H1 (cell line): ENCODE measurements at regions not wholly inside any gene's neighbourhood (a gene's known extent, or its start where the extent isn't known, plus 50 kb on each side); places are given as distances from the start of the nearest gene placed in this dataset.

ENCODE experiments used
- CTCF ChIA-PET: fragments of 300-600 bp; sonication (Branson Sonifier 250); formaldehyde crosslinking; loops from one replicate; lab custom pipeline; 2021; ENCODE audit not compliant: partially characterized antibody; lab: Charles Lee
- POLR2A ChIA-PET: fragments of 300-600 bp; sonication (Branson Sonifier 250); formaldehyde crosslinking; loops from one replicate; lab custom pipeline; 2021; ENCODE audit warnings: inconsistent platforms; ENCODE audit not compliant: partially characterized antibody; lab: Charles Lee
- DNase-seq, 2 experiments: peaks; one replicate each; pipeline versions ENCODE4 v3.0.0 to v3.0.0-alpha.2; 2010 to 2022; ENCODE audit warnings: low spot score in 2 of 2, low read depth in 1 of 2, mixed read lengths in 1 of 2
- FAIRE-seq: peaks from 2 replicates; lab custom pipeline; 2011; peaks lifted over from hg19 to GRCh38; lab: Jason Lieb, UNC
- H2AFZ ChIP-seq: 2 replicates; pipeline ENCODE4 v1.8.1; 2012; ENCODE audit warnings: low read length, inconsistent platforms
- H2AK5ac ChIP-seq: 2 replicates; pipeline ENCODE4 v1.6.1; 2013; ENCODE audit warnings: low read depth, low read length
- H2BK120ac ChIP-seq: replicated peaks from 2 replicates; pipeline ENCODE3; 2013; ENCODE audit warnings: low read depth, low read length, inconsistent platforms
- H2BK12ac ChIP-seq: 2 replicates; pipeline ENCODE4 v1.6.1; 2013; ENCODE audit warnings: low read depth, low read length
- H2BK15ac ChIP-seq: 2 replicates; pipeline ENCODE4 v1.6.1; 2013; ENCODE audit warnings: low read length
- H2BK20ac ChIP-seq: 2 replicates; pipeline ENCODE4 v1.6.1; 2013; ENCODE audit warnings: low read length
- H2BK5ac ChIP-seq: 2 replicates; pipeline ENCODE4 v1.6.1; 2013; ENCODE audit warnings: low read depth, low read length
- H3K14ac ChIP-seq: 2 replicates; pipeline ENCODE4 v1.6.1; 2013; ENCODE audit warnings: inconsistent platforms; ENCODE audit not compliant: insufficient read length
- H3K18ac ChIP-seq: 2 replicates; pipeline ENCODE4 v1.6.1; 2013; ENCODE audit warnings: low read length; ENCODE audit errors: extremely low read depth
- H3K23ac ChIP-seq: 2 replicates; pipeline ENCODE4 v1.6.1; 2013; ENCODE audit warnings: inconsistent platforms; ENCODE audit not compliant: insufficient read length
- H3K23me2 ChIP-seq: 2 replicates; pipeline ENCODE4 v1.6.1; 2013; ENCODE audit warnings: low read depth, low read length
- H3K27ac ChIP-seq: 2 replicates; pipeline ENCODE4 v1.6.1; 2011; ENCODE audit warnings: low read depth, low read length, inconsistent platforms
- H3K27me3 ChIP-seq, 4 experiments: replicated peaks in 1 of 4; 1 replicate in 1 of 4; 2 replicates in 3 of 4; pipeline versions ENCODE4 v1.6.1 to v1.8.1; 2011 to 2013; ENCODE audit warnings: low read length in 3 of 4, mild to moderate bottlenecking in 3 of 4, inconsistent platforms in 2 of 4, mixed read lengths in 2 of 4, moderate library complexity in 1 of 4; ENCODE audit not compliant: control insufficient read depth in 3 of 4, insufficient read depth in 3 of 4; ENCODE audit errors: extremely low read depth in 1 of 4
- H3K36me3 ChIP-seq, 4 experiments: 2 replicates each; pipeline versions ENCODE4 v1.6.1 to v1.8.1; 2011 to 2013; ENCODE audit warnings: mild to moderate bottlenecking in 4 of 4, low read length in 3 of 4, moderate library complexity in 2 of 4, control low read depth in 1 of 4, inconsistent platforms in 1 of 4; ENCODE audit not compliant: insufficient read depth in 4 of 4, control insufficient read depth in 2 of 4
- H3K4ac ChIP-seq: replicated peaks from 2 replicates; pipeline ENCODE3; 2013; ENCODE audit warnings: low read length, low read depth, mixed read lengths, inconsistent platforms; ENCODE audit not compliant: insufficient read length
- H3K4me1 ChIP-seq, 4 experiments: replicated peaks in 1 of 4; 1 replicate in 1 of 4; 2 replicates in 3 of 4; pipeline versions ENCODE4 v1.6.1 to v1.8.1; 2011 to 2013; ENCODE audit warnings: low read length in 3 of 4, inconsistent platforms in 2 of 4, mixed read lengths in 1 of 4; ENCODE audit not compliant: insufficient read depth in 4 of 4, control insufficient read depth in 3 of 4
- H3K4me2 ChIP-seq, 2 experiments: 2 replicates each; pipeline versions ENCODE4 v1.6.1 to v1.8.1; 2011 to 2013; ENCODE audit warnings: low read depth in 2 of 2, low read length in 2 of 2, control low read depth in 1 of 2, inconsistent platforms in 1 of 2, mild to moderate bottlenecking in 1 of 2; ENCODE audit not compliant: insufficient read depth in 1 of 2
- H3K4me3 ChIP-seq, 4 experiments: fragments of 200-600, 300-600 bp in 1 of 4; sonication (generic), shearing (Covaris generic), sonication (Bioruptor Twin) in 1 of 4; 2 replicates each; pipeline versions ENCODE4 v1.5.1 to v1.8.1; 2011 to 2016; ENCODE audit warnings: low read length in 4 of 4, low read depth in 3 of 4, control low read depth in 2 of 4, inconsistent platforms in 2 of 4, mild to moderate bottlenecking in 2 of 4, mixed read lengths in 1 of 4, moderate library complexity in 1 of 4; ENCODE audit not compliant: insufficient read depth in 2 of 4; ENCODE audit errors: extremely low read depth in 1 of 4
- H3K56ac ChIP-seq: replicated peaks from 2 replicates; pipeline ENCODE3; 2013; ENCODE audit warnings: low read depth, mild to moderate bottlenecking, mixed read lengths, low read length, inconsistent platforms; ENCODE audit not compliant: insufficient read length
- H3K79me1 ChIP-seq: 2 replicates; pipeline ENCODE4 v1.6.1; 2013; ENCODE audit warnings: low read depth, low read length, control low read depth
- H3K79me2 ChIP-seq, 2 experiments: 2 replicates each; pipeline versions ENCODE4 v1.6.1 to v1.8.1; 2012 to 2013; ENCODE audit warnings: low read length in 2 of 2, mild to moderate bottlenecking in 2 of 2, inconsistent platforms in 1 of 2; ENCODE audit not compliant: insufficient read depth in 2 of 2, control insufficient read depth in 1 of 2
- H3K9ac ChIP-seq, 4 experiments: replicated peaks in 1 of 4; 1 replicate in 1 of 4; 2 replicates in 3 of 4; pipeline versions ENCODE4 v1.6.1 to v1.8.1; 2011 to 2013; ENCODE audit warnings: low read depth in 3 of 4, low read length in 3 of 4, control low read depth in 2 of 4, mild to moderate bottlenecking in 2 of 4, moderate library complexity in 2 of 4, inconsistent platforms in 1 of 4; ENCODE audit errors: extremely low read depth in 1 of 4
- H3K9me3 ChIP-seq, 2 experiments: 2 replicates each; pipeline versions ENCODE4 v1.6.1 to v1.8.1; 2012 to 2013; ENCODE audit warnings: mild to moderate bottlenecking in 2 of 2, moderate library complexity in 2 of 2, control low read depth in 1 of 2, inconsistent platforms in 1 of 2, low read depth in 1 of 2, low read length in 1 of 2, mixed read lengths in 1 of 2; ENCODE audit not compliant: insufficient read depth in 2 of 2
- H4K20me1 ChIP-seq, 2 experiments: replicated peaks in 1 of 2; 2 replicates each; pipeline versions ENCODE3 to v1.8.1; 2011 to 2013; ENCODE audit warnings: inconsistent platforms in 2 of 2, low read length in 2 of 2, mild to moderate bottlenecking in 1 of 2; ENCODE audit not compliant: insufficient read depth in 2 of 2, control insufficient read depth in 1 of 2
- H4K5ac ChIP-seq: 2 replicates; pipeline ENCODE4 v1.6.1; 2013; ENCODE audit warnings: low read length, low read depth, mixed read lengths, inconsistent platforms; ENCODE audit not compliant: insufficient read length
- H4K8ac ChIP-seq: 2 replicates; pipeline ENCODE4 v1.8.0; 2013; ENCODE audit warnings: mild to moderate bottlenecking, moderate library complexity, low read length, inconsistent platforms; ENCODE audit not compliant: insufficient read depth; ENCODE audit errors: extremely low read depth
- H4K91ac ChIP-seq: replicated peaks from 2 replicates; pipeline ENCODE3; 2013; ENCODE audit warnings: low read length, mixed read lengths, inconsistent platforms; ENCODE audit not compliant: insufficient read length
- CREB1 ChIP-seq: IDR thresholded peaks from 2 replicates; pipeline ENCODE4 v1.6.1; 2012; ENCODE audit warnings: inconsistent platforms
- SIN3A ChIP-seq, 2 experiments: IDR thresholded peaks in 1 of 2; conservative IDR thresholded peaks in 1 of 2; 2 replicates each; pipeline ENCODE4 v1.6.1; 2011 to 2012; ENCODE audit warnings: low read length in 2 of 2, improper control_type of control experiment in 1 of 2, low read depth in 1 of 2, mild to moderate bottlenecking in 1 of 2
- TBP ChIP-seq: IDR thresholded peaks from 2 replicates; pipeline ENCODE4 v1.6.1; 2011; ENCODE audit warnings: low read depth, low read length, improper control_type of control experiment
- WGBS, 2 experiments: shearing (Covaris generic) in 1 of 2; methylation state at CpG; one replicate each; pipeline versions ENCODE4 v1.1.6 to v1.1.7; 2013 to 2015; ENCODE audit warnings: low lambda C conversion rate in 2 of 2, mixed read lengths in 2 of 2, inconsistent platforms in 1 of 2, low coverage in 1 of 2, missing lambda C conversion rate in 1 of 2; ENCODE audit not compliant: insufficient replicate concordance in 2 of 2, insufficient coverage in 1 of 2, insufficient read length in 1 of 2; ENCODE audit errors: extremely low coverage in 1 of 2, missing lambda C conversion rate in 1 of 2; 5-methylcytosine and 5-hydroxymethylcytosine counted together

DNA sequence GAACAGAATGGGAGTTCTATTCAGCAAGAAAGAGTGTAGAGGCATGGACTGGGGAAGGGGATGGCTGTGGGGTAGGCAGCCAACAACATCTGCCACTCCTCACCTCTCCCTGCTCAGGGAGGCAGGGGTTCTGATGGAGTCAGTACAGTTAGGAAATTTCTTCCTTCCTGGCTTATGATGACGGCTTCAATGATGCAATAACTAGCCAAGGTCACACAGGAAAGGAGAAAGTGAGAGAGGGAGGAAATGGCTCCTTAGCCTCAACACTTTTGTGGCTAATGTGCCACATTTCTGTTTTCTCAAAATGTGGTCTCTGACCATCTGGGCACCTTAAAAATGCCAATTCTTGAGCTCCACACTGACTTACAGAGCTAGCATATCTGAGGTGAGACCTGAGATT is 79.3 kb upstream of the PDZD8 start:
- DNase-seq (no peak), FAIRE-seq (no peak)
- Histone ChIP-seq H2AK5ac (no peak overlapping the region), H2BK15ac (no peak overlapping the region), H3K27ac (no peak overlapping the region), H2BK5ac (no peak overlapping the region), H3K18ac (no peak overlapping the region), H3K56ac (no peak overlapping the region), H4K8ac (no peak overlapping the region), H3K4ac (no peak overlapping the region), H3K4me1 (no peaks in the 10 kb centered on the region), H3K14ac (no peak overlapping the region), H3K23ac (no peak overlapping the region), H3K27me3 (no peaks in the 10 kb centered on the region), H3K79me2 (no peaks in the 10 kb centered on the region), H3K4me3 (no peak overlapping the region), H3K36me3 (no peaks in the 10 kb centered on the region), H3K23me2 (no peaks in the 10 kb centered on the region), H4K91ac (no peak overlapping the region), H3K79me1 (no peaks in the 10 kb centered on the region), H4K5ac (no peak overlapping the region), H2BK12ac (no peak overlapping the region), H4K20me1 (no peaks in the 10 kb centered on the region), H3K9me3 (peaks cover 6 to 9% of the 10 kb centered on the region in 2 experiments; a peak in 3 of 4 replicates), H2BK20ac (no peak overlapping the region), H3K9ac (no peak overlapping the region), H2AFZ (no peak overlapping the region), H3K4me2 (no peak overlapping the region), H2BK120ac (no peak overlapping the region)
- CTCF ChIA-PET, result interaction anchor here (0.5 to 1.6 kb wide), 3 partner anchors 12 to 1552 kb away, joined by 3 to 6 read pairs (median 3); no protein-coding TSS in a partner anchor
- POLR2A ChIA-PET, result no interaction called here
- WGBS, 2 experiments, result 60% methylated on average over 1 of the region's 1 CpG; no CpG with 5 or more reads in 1 of the 2 experiments
- TF ChIP-seq TBP (no peak), SIN3A (conservative IDR thresholded peaks at IDR 0.05 in 1 of 2, IDR thresholded peaks at IDR 0.05 in 1 of 2; ENCODE audit: low read depth in 1 of 2, low read length in 2 of 2) (no peak), CREB1 (no peak)
